IMR-90 (cell line): ENCODE measurements at regions not wholly inside any gene's neighbourhood (a gene's known extent, or its start where the extent isn't known, plus 50 kb on each side); places are given as distances from the start of the nearest gene placed in this dataset.

Experiments used
- ATAC-seq: fragments of 200-7000 bp; cut with Tn5 transposase; 2 replicates; pipeline ENCODE4 v1.9.1; 2020; ENCODE audit warnings: low read depth, mild to moderate bottlenecking, moderate library complexity
- BruUV-seq: library from RNA; stranded (reverse); fragments of 400-500 nt; replicated peaks from 2 replicates; lab custom pipeline; 2021; lab: Mats Ljungman, UMichigan
- CTCF ChIA-PET: fragments of 300-600 bp; formaldehyde crosslinking; extraction: SDS; loops from one replicate; lab custom pipeline; 2021; ENCODE audit warnings: antibody characterized with exemption; lab: Yijun Ruan, JAX
- POLR2A ChIA-PET: fragments of 300-600 bp; sonication (Branson Sonifier 250); formaldehyde crosslinking; loops from one replicate; lab custom pipeline; 2022; ENCODE audit warnings: antibody characterized with exemption; ENCODE audit not compliant: unreplicated experiment; lab: Charles Lee
- DNase-seq: peaks from one replicate; pipeline ENCODE4 v3.0.0; 2013
- H2AFZ ChIP-seq: replicated peaks from 2 replicates; pipeline ENCODE3; 2013; ENCODE audit warnings: low read length, mild to moderate bottlenecking; ENCODE audit not compliant: poor library complexity
- H2AK5ac ChIP-seq: 2 replicates; pipeline ENCODE4 v1.6.1; 2013; ENCODE audit warnings: low read depth, low read length, inconsistent platforms
- H2AK9ac ChIP-seq: replicated peaks from 2 replicates; pipeline ENCODE3; 2013; ENCODE audit warnings: mild to moderate bottlenecking, low read depth, low read length, moderate library complexity; ENCODE audit not compliant: poor library complexity
- H2BK120ac ChIP-seq: 2 replicates; pipeline ENCODE4 v1.6.1; 2013; ENCODE audit warnings: low read depth, low read length, inconsistent platforms
- H2BK15ac ChIP-seq: 3 replicates; pipeline ENCODE4 v1.6.1; 2013; ENCODE audit warnings: low read depth, low read length, inconsistent platforms
- H2BK20ac ChIP-seq: 2 replicates; pipeline ENCODE4 v1.6.1; 2013; ENCODE audit warnings: low read depth, mild to moderate bottlenecking, inconsistent platforms, low read length, moderate library complexity
- H2BK5ac ChIP-seq: 2 replicates; pipeline ENCODE4 v1.6.1; 2013; ENCODE audit warnings: mild to moderate bottlenecking, low read depth, low read length, inconsistent platforms; ENCODE audit not compliant: poor library complexity, severe bottlenecking
- H3K14ac ChIP-seq: replicated peaks from 2 replicates; pipeline ENCODE4 v1.6.1; 2013; ENCODE audit warnings: low read depth, low read length, inconsistent platforms
- H3K18ac ChIP-seq: 2 replicates; pipeline ENCODE4 v1.6.1; 2013; ENCODE audit warnings: low read depth, low read length, control low read depth
- H3K23ac ChIP-seq: 2 replicates; pipeline ENCODE4 v1.6.1; 2013; ENCODE audit warnings: low read depth, low read length, inconsistent platforms
- H3K27ac ChIP-seq: 2 replicates; pipeline ENCODE4 v1.5.1; 2013; ENCODE audit warnings: mild to moderate bottlenecking, control low read depth, low read length; ENCODE audit not compliant: insufficient read depth
- H3K27me3 ChIP-seq: 2 replicates; pipeline ENCODE4 v1.6.1; 2013; ENCODE audit warnings: low read length; ENCODE audit not compliant: control insufficient read depth, insufficient read depth
- H3K36me3 ChIP-seq: 2 replicates; pipeline ENCODE4 v1.6.1; 2013; ENCODE audit warnings: low read length, mixed read lengths; ENCODE audit not compliant: control insufficient read depth, insufficient read depth
- H3K4ac ChIP-seq: 2 replicates; pipeline ENCODE4 v1.6.1; 2013; ENCODE audit warnings: low read depth, low read length, inconsistent platforms
- H3K4me1 ChIP-seq: 2 replicates; pipeline ENCODE4 v1.6.1; 2013; ENCODE audit warnings: low read length, mixed read lengths; ENCODE audit not compliant: control insufficient read depth, insufficient read depth
- H3K4me2 ChIP-seq: 2 replicates; pipeline ENCODE4 v1.6.1; 2013; ENCODE audit warnings: low read depth, mild to moderate bottlenecking, control low read depth, low read length, moderate library complexity
- H3K4me3 ChIP-seq: 2 replicates; pipeline ENCODE4 v1.5.1; 2013; ENCODE audit warnings: low read depth, mild to moderate bottlenecking, control low read depth, low read length, moderate library complexity; ENCODE audit not compliant: insufficient read depth
- H3K56ac ChIP-seq: 2 replicates; pipeline ENCODE4 v1.6.1; 2013; ENCODE audit warnings: low read length, inconsistent platforms; ENCODE audit not compliant: insufficient read depth; ENCODE audit errors: extremely low read depth
- H3K79me1 ChIP-seq, 2 experiments: 2 replicates each; pipeline ENCODE4 v1.6.1; 2013; ENCODE audit warnings: low read length in 2 of 2, inconsistent platforms in 1 of 2, low read depth in 1 of 2
- H3K9ac ChIP-seq: 2 replicates; pipeline ENCODE4 v1.6.1; 2013; ENCODE audit warnings: low read depth, low read length, control low read depth
- H3K9me1 ChIP-seq: 2 replicates; pipeline ENCODE4 v1.6.1; 2013; ENCODE audit warnings: low read length, inconsistent platforms; ENCODE audit not compliant: insufficient read depth
- H3K9me3 ChIP-seq: 2 replicates; pipeline ENCODE4 v1.6.1; 2013; ENCODE audit warnings: low read length; ENCODE audit not compliant: control insufficient read depth, insufficient read depth
- H4K20me1 ChIP-seq: 2 replicates; pipeline ENCODE4 v1.6.1; 2013; ENCODE audit warnings: low read length, inconsistent platforms; ENCODE audit not compliant: insufficient read depth
- H4K5ac ChIP-seq: 2 replicates; pipeline ENCODE4 v1.6.1; 2013; ENCODE audit warnings: mild to moderate bottlenecking, low read depth, low read length, control low read depth
- H4K8ac ChIP-seq, 2 experiments: 2 replicates each; pipeline ENCODE4 v1.6.1; 2013; ENCODE audit warnings: low read depth in 2 of 2, low read length in 2 of 2, control low read depth in 1 of 2, inconsistent platforms in 1 of 2
- H4K91ac ChIP-seq: 2 replicates; pipeline ENCODE4 v1.6.1; 2013; ENCODE audit warnings: low read depth, low read length, inconsistent platforms; ENCODE audit not compliant: insufficient read depth
- BHLHE40 ChIP-seq: fragments of 150-350 bp; IDR thresholded peaks from 2 replicates; pipeline ENCODE4 v1.6.1; 2016; ENCODE audit warnings: mild to moderate bottlenecking, low read depth, low read length
- CEBPB ChIP-seq: IDR thresholded peaks from 2 replicates; pipeline ENCODE4 v1.6.1; 2012; ENCODE audit warnings: low read depth, low read length, improper control_type of control experiment
- POLR2A ChIP-seq: IDR thresholded peaks from 2 replicates; pipeline ENCODE4 v1.6.1; 2012; ENCODE audit warnings: mild to moderate bottlenecking, low read depth, low read length
- RFX5 ChIP-seq: IDR thresholded peaks from 2 replicates; pipeline ENCODE4 v1.8.0; 2012; ENCODE audit warnings: low read depth, mild to moderate bottlenecking, low read length, moderate library complexity
- WGBS, 2 experiments: methylation state at CpG; one replicate each; pipeline versions ENCODE4 v1.1.5 to v1.1.7; 2013; ENCODE audit warnings: missing lambda C conversion rate in 2 of 2; ENCODE audit not compliant: insufficient read length in 1 of 2; ENCODE audit errors: extremely low coverage in 2 of 2; 5-methylcytosine and 5-hydroxymethylcytosine counted together
- dilution Hi-C: fragments of 300-500 bp; cut with HindIII; formaldehyde crosslinking; loops from one replicate; pipeline ENCODE4 v1.14.3; 2018; ENCODE audit warnings: low sequenced_read_pairs; ENCODE audit not compliant: unreplicated experiment
- in situ Hi-C: fragments of 300-500 bp; cut with MboI; formaldehyde crosslinking; loops from 3 replicates; pipeline ENCODE4 v1.14.3; 2019; ENCODE audit warnings: low sequenced_read_pairs, inconsistent platforms, mixed read lengths
- intact Hi-C: fragments of 100-400 bp; cut with micrococcal nuclease; formaldehyde crosslinking; loops from 2 replicates; pipeline ENCODE4 v1.10.0; 2022
- TF ChIP-seq, protein P1 (sequence below): conservative IDR thresholded peaks from 2 replicates; pipeline ENCODE4 v1.5.1; 2012; ENCODE audit warnings: mild to moderate bottlenecking, low read depth, low read length, improper control_type of control experiment

DNA sequence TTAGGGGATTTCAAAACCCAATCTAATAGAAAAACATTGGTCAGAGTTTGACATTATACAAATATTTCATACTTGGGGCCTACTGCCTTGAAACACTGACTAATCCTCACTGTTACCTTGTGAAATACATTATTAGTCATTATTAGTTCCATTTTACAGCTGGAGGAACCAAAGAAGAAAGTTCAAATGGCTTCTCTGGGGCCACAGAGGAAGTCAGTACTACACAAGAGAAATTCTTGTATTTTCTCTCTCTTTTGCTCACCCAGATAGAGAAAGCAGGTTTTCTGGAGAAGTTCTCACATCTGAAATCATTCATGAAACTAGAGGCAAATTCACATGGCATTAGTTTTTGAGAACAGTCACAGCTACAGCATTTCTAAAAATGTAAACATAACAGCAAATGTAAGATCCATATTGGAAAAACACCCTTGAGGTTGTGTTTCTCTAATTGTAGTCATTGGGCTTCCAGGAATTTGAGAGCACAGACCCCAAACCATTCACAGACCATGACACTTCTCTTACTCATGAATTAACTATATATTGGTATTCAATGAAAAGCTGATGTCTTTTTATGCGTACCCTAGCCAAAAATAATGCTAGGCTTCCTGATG is 83.0 kb downstream of the LLPH start:
- DNase-seq (peak; percentile 67), ATAC-seq (peak; percentile 44)
- BruUV-seq = no TSS peak
- Histone ChIP-seq H4K5ac (peak overlapping the region; percentile 63; the same call in 1 of the 2 replicates), H4K20me1 (no peaks in the 10 kb centered on the region), H3K9me3 (no peaks in the 10 kb centered on the region), H4K91ac (no peak overlapping the region), H3K9me1 (no peaks in the 10 kb centered on the region), H4K8ac (peak overlapping the region in 1 of 2 experiments; percentile 24; a peak in 1 of 4 replicates), H3K36me3 (no peaks in the 10 kb centered on the region), H3K9ac (no peak overlapping the region), H3K18ac (peak overlapping the region; percentile 69; the same call in 1 of the 2 replicates), H2BK120ac (no peak overlapping the region; the same call in 1 of the 2 replicates), H2BK5ac (peak overlapping the region; percentile 83), H2AFZ (no peak overlapping the region), H3K23ac (0 out of 2 replicates have a peak overlapping the region, but pooled peaks have one; percentile 8), H3K27me3 (no peaks in the 10 kb centered on the region), H3K14ac (no peak overlapping the region; the same call in 1 of the 2 replicates), H3K56ac (no peak overlapping the region), H3K4me3 (no peak overlapping the region), H3K4me2 (peak overlapping the region; percentile 21; the same call in 1 of the 2 replicates), H3K4ac (no peak overlapping the region), H2AK5ac (0 out of 2 replicates have a peak overlapping the region, but pooled peaks have one; percentile 84), H2BK15ac (peak overlapping the region; percentile 69; the same call in 1 of the 3 replicates), H3K4me1 (peaks cover 14% of the 10 kb centered on the region), H2AK9ac (no peak overlapping the region), H2BK20ac (no peak overlapping the region; the same call in 1 of the 2 replicates), H3K79me1 (no peaks in the 10 kb centered on the region), H3K27ac (peak overlapping the region; percentile 14; the same call in 1 of the 2 replicates)
- dilution Hi-C loops = no loop called here
- TF ChIP-seq RFX5 (no peak), POLR2A (no peak), CEBPB (peak; percentile 76), BHLHE40 (no peak)
- TF ChIP-seq, protein P1, sequence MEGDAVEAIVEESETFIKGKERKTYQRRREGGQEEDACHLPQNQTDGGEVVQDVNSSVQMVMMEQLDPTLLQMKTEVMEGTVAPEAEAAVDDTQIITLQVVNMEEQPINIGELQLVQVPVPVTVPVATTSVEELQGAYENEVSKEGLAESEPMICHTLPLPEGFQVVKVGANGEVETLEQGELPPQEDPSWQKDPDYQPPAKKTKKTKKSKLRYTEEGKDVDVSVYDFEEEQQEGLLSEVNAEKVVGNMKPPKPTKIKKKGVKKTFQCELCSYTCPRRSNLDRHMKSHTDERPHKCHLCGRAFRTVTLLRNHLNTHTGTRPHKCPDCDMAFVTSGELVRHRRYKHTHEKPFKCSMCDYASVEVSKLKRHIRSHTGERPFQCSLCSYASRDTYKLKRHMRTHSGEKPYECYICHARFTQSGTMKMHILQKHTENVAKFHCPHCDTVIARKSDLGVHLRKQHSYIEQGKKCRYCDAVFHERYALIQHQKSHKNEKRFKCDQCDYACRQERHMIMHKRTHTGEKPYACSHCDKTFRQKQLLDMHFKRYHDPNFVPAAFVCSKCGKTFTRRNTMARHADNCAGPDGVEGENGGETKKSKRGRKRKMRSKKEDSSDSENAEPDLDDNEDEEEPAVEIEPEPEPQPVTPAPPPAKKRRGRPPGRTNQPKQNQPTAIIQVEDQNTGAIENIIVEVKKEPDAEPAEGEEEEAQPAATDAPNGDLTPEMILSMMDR = no peak
- in situ Hi-C loops = no loop called here
- CTCF ChIA-PET = no interaction called here
- POLR2A ChIA-PET = no interaction called here
- intact Hi-C loops = no loop called here
- WGBS, 2 experiments = no CpG with 5 or more reads among the region's 1 CpG
